HG03469 (cell line): ENCODE measurements at regions not wholly inside any gene's neighbourhood (a gene's known extent, or its start where the extent isn't known, plus 50 kb on each side); places are given as distances from the start of the nearest gene placed in this dataset.
"Not testable (repeated sequence)": the region's sequence is repeated elsewhere in the genome, so short reads cannot be mapped to it uniquely, and the experiment has no call there.

ENCODE experiments used
- ATAC-seq: cut with Tn5 transposase; IDR thresholded peaks from one replicate; pipeline ENCODE4 v1.9.1; 2021; ENCODE audit warnings: mild to moderate bottlenecking, moderate library complexity, moderate number of reproducible peaks; ENCODE audit not compliant: unreplicated experiment

- no peak for ATAC-seq
These were observed 670.1 kb upstream of the EPHA5 start for GRCh38 chr4:66340286-66340893.

GRCh38 chr4:66339007-66339406 lies 668.7 kb upstream of the EPHA5 start:
- ATAC-seq, result no peak

- ATAC-seq, result no peak
These were observed 661.5 kb upstream of the EPHA5 start for GRCh38 chr4:66331761-66332160.

- no peak for ATAC-seq
These were observed 659.8 kb upstream of the EPHA5 start for GRCh38 chr4:66330125-66330524.

GRCh38 chr4:66328803-66329574 lies 658.7 kb upstream of the EPHA5 start:
- ATAC-seq, result no peak

- ATAC-seq, result no peak
These were observed 637.6 kb upstream of the EPHA5 start for GRCh38 chr4:66307641-66308438.

GRCh38 chr4:66300336-66300934 lies 630.1 kb upstream of the EPHA5 start:
- ATAC-seq, result no peak

GRCh38 chr4:66298569-66298968 lies 628.3 kb upstream of the EPHA5 start:
- no peak for ATAC-seq

GRCh38 chr4:66297703-66298102 lies 627.4 kb upstream of the EPHA5 start:
- ATAC-seq, result no peak

GRCh38 chr4:66294638-66295037 lies 624.3 kb upstream of the EPHA5 start:
- no peak for ATAC-seq

- ATAC-seq, result no peak
These were observed 614.7 kb upstream of the EPHA5 start for GRCh38 chr4:66284991-66285451.

- no peak for ATAC-seq
These were observed 608.8 kb upstream of the EPHA5 start for GRCh38 chr4:66279084-66279483.

GRCh38 chr4:66275411-66276038 lies 605.2 kb upstream of the EPHA5 start:
- ATAC-seq, result no peak

- ATAC-seq, result no peak
These were observed 602.8 kb upstream of the EPHA5 start for GRCh38 chr4:66273110-66273509.

GRCh38 chr4:66270356-66270755 lies 600.1 kb upstream of the EPHA5 start:
- ATAC-seq, result not testable (repeated sequence)

GRCh38 chr4:66266554-66266953 lies 596.3 kb upstream of the EPHA5 start:
- ATAC-seq, result not testable (repeated sequence)

GRCh38 chr4:66266035-66266434 lies 595.7 kb upstream of the EPHA5 start:
- ATAC-seq, result no peak

- ATAC-seq, result no peak
These were observed 582.0 kb upstream of the EPHA5 start for GRCh38 chr4:66252291-66252690.

- no peak for ATAC-seq
These were observed 576.4 kb upstream of the EPHA5 start for GRCh38 chr4:66246643-66247042.

- no peak for ATAC-seq
These were observed 565.6 kb upstream of the EPHA5 start for GRCh38 chr4:66235876-66236275.

- ATAC-seq, result no peak
These were observed 559.6 kb upstream of the EPHA5 start for GRCh38 chr4:66229885-66230284.
